ENCODE measurements at regions not wholly inside any gene's neighbourhood (a gene's known extent, or its start where the extent isn't known, plus 50 kb on each side); places are given as distances from the start of the nearest gene placed in this dataset.

GRCh38 chrX:4091046-4091760 lies 377.8 kb upstream of the PRKX start:
- no peak for TF ChIP-seq POLR2AphosphoS5 (IDR thresholded peaks at IDR 0.05)
- no peak for TF ChIP-seq CTCF (IDR thresholded peaks at IDR 0.05)
- no peak for TF ChIP-seq POLR2A (IDR thresholded peaks at IDR 0.05)
